ENCODE measurements at regions not wholly inside any gene's neighbourhood (a gene's known extent, or its start where the extent isn't known, plus 50 kb on each side); places are given as distances from the start of the nearest gene placed in this dataset.
"Not testable (repeated sequence)": the region's sequence is repeated elsewhere in the genome, so short reads cannot be mapped to it uniquely, and the experiment has no call there.

DNA sequence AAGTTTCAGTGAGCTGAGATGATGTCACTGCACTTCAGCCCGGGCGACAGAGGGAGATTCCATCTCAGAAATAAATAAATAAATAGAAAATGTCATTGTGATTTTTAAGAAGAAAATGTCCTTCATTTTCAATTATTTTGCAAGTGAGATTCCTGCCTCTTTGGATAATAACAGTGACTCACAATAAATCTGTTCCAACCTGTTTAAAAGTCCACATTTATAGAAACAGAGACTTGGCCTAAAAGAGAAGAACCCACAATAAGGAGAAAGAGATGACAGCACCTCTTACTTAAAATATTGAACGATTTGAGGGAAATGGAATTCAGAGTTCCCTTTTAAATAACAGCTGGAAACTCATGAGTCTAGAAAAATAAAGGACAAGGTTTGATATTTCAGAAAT, 373.4 kb upstream of the NOX3 start:
- TF ChIP-seq CTCF (IDR thresholded peaks at IDR 0.05) = no peak
- H3K9me3 ChIP-seq = no peaks in the 10 kb centered on the region
- no peaks in the 10 kb centered on the region for H3K27me3 ChIP-seq
- H3K36me3 ChIP-seq = no peaks in the 10 kb centered on the region
- no peak overlapping the region for H3K4me3 ChIP-seq (ENCODE audit: low read depth in 1 of 2, low read length in 1 of 2)
- H3K4me1 ChIP-seq (ENCODE audit: control insufficient read depth in 1 of 2, insufficient read depth in 1 of 2, low read depth in 1 of 2, low read length in 1 of 2) = no peaks in the 10 kb centered on the region
- H3K27ac ChIP-seq = no peak overlapping the region

DNA sequence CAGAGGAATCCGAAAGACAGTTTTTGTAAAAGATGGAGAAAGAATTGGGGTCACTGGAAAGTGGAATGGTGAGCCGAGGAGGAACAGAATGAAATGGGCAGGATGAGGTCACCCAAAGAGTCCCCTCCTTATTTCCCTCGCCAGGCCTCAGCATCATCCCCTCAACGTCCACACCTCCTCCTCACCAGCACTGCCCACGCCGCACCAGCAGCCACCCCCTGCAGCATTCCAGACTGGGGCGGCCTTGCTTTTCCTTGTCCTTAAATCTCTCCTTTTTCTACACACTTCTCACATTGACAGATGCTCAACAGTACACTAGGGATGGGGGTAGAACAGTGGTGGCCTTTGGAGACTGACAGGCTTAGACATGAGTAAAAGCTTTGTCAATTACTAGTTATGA, 363.1 kb upstream of the NOX3 start:
- Histone ChIP-seq H3K9me3 (no peaks in the 10 kb centered on the region), H3K36me3 (no peaks in the 10 kb centered on the region), H3K27ac (no peak overlapping the region), H3K27me3 (no peaks in the 10 kb centered on the region), H3K4me1 (ENCODE audit: control insufficient read depth in 1 of 2, insufficient read depth in 1 of 2, low read depth in 1 of 2, low read length in 1 of 2) (no peaks in the 10 kb centered on the region), H3K4me3 (ENCODE audit: low read depth in 1 of 2, low read length in 1 of 2) (no peak overlapping the region)
- no peak for TF ChIP-seq CTCF (IDR thresholded peaks at IDR 0.05)

DNA sequence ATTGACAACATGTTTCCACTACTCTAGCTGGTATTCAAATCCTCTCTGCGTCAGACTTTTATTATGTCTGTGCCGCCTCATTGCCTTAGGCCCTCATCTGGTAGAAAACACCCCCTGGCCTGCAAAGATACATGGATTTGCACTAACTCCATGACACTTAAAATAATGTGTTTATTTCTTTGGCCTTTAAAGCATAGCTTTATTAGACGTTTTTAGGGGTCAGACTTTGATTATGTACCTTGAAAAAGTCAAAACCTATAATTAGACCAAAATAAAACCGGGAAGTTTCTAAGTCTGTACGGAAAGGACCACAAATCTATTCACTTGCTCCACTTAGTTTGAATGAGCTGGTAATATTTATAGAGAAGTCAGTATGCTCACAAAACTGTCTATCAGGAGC, 357.9 kb upstream of the NOX3 start:
- no peaks in the 10 kb centered on the region for H3K9me3 ChIP-seq
- no peaks in the 10 kb centered on the region for H3K36me3 ChIP-seq
- no peaks in the 10 kb centered on the region for H3K27me3 ChIP-seq
- H3K27ac ChIP-seq = no peak overlapping the region
- no peak for TF ChIP-seq CTCF (IDR thresholded peaks at IDR 0.05)
- H3K4me1 ChIP-seq (ENCODE audit: control insufficient read depth in 1 of 2, insufficient read depth in 1 of 2, low read depth in 1 of 2, low read length in 1 of 2) = no peaks in the 10 kb centered on the region
- no peak overlapping the region for H3K4me3 ChIP-seq (ENCODE audit: low read depth in 1 of 2, low read length in 1 of 2)

DNA sequence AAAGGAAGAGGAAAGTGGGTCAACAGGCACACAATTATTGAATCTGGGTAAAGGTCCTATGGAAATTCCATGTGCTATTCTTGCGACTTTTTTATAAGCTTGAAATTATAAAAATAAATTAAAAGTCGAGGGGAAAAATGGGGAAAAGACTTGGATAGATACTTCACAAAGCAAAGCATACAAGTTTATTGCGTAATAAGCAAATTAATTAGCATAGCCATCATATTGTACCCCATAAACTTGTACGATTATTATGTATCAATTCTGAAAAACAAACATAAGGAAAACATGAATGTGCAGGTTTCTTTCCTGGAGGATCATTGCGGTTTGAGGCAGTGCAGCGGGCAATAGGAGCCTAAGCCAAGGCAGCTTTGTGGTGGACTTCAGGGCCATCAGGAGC, 351.6 kb upstream of the NOX3 start:
- Histone ChIP-seq H3K4me1 (ENCODE audit: control insufficient read depth in 1 of 2, insufficient read depth in 1 of 2, low read depth in 1 of 2, low read length in 1 of 2) (no peaks in the 10 kb centered on the region), H3K36me3 (no peaks in the 10 kb centered on the region), H3K27me3 (no peaks in the 10 kb centered on the region), H3K9me3 (no peaks in the 10 kb centered on the region), H3K27ac (no peak overlapping the region), H3K4me3 (ENCODE audit: low read depth in 1 of 2, low read length in 1 of 2) (no peak overlapping the region)
- no peak for TF ChIP-seq CTCF (IDR thresholded peaks at IDR 0.05)

DNA sequence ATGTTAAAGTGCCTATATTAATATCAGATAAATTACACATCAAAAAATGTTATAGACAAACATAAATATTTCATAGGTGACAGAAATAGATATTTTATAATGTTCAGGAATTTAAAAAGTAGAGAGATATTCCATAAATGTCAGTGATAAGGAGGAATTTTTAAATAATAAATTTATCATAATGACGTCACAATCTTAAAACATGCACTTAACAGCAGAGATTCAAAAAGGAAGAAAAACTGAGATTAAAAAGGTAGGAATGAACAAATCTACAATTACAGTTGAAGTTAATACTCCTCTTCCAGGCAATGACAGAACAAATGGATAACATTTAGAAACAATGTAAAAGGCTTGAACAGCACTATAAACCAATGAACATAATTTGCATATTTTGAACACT, 345.4 kb upstream of the NOX3 start:
- no peaks in the 10 kb centered on the region for H3K9me3 ChIP-seq
- TF ChIP-seq CTCF (IDR thresholded peaks at IDR 0.05) = no peak

DNA sequence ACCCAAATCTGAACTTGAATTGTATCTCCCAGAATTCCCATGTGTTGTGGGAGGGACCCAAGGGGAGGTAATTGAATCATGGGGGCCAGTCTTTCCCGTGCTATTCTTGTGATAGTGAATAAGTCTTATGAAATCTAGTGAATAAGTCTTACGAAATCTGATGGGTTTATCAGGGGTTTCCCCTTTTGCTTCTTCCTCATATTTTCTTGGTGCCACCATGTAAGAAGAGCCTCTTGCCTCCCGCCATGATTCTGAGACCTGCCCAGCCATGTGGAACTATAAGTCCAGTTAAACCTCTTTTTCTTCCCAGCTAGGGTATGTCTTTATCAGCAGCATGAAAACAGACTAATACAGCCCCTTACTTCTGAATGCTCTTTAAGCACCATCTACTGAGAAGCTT, 343.2 kb upstream of the NOX3 start:
- H3K4me1 ChIP-seq (ENCODE audit: control insufficient read depth in 1 of 2, insufficient read depth in 1 of 2, low read depth in 1 of 2, low read length in 1 of 2); H3K27me3 ChIP-seq; H3K36me3 ChIP-seq; H3K27ac ChIP-seq; H3K4me3 ChIP-seq (ENCODE audit: low read depth in 1 of 2, low read length in 1 of 2); H3K9me3 ChIP-seq: not testable (repeated sequence)

More for the DNA sequence above, 345.4 kb upstream of the NOX3 start:
- no peaks in the 10 kb centered on the region for H3K4me1 ChIP-seq (ENCODE audit: control insufficient read depth in 1 of 2, insufficient read depth in 1 of 2, low read depth in 1 of 2, low read length in 1 of 2)
- H3K36me3 ChIP-seq = no peaks in the 10 kb centered on the region
- H3K27ac ChIP-seq = no peak overlapping the region
- no peaks in the 10 kb centered on the region for H3K27me3 ChIP-seq
- H3K4me3 ChIP-seq (ENCODE audit: low read depth in 1 of 2, low read length in 1 of 2) = no peak overlapping the region
